ENCODE measurements at regions not wholly inside any gene's neighbourhood (a gene's known extent, or its start where the extent isn't known, plus 50 kb on each side); places are given as distances from the start of the nearest gene placed in this dataset.

- TF ChIP-seq TCF12 (IDR thresholded peaks at IDR 0.05; ENCODE audit: low read depth) = no peak
- no peak for TF ChIP-seq TAF1 (IDR thresholded peaks at IDR 0.05; ENCODE audit: low read depth)
Measured at GRCh38 chr21:19076031-19076430, 672.4 kb upstream of the TMPRSS15 start.

GRCh38 chr21:19109694-19110093 is 706.1 kb upstream of the TMPRSS15 start:
- TF ChIP-seq REST (IDR thresholded peaks at IDR 0.05; ENCODE audit: low read depth) (peak; percentile 76), FOXM1 (IDR thresholded peaks at IDR 0.05; ENCODE audit: borderline replicate concordance, low read depth) (no peak)

GRCh38 chr21:19120591-19120990 is 717.0 kb upstream of the TMPRSS15 start:
- TF ChIP-seq RAD21 (IDR thresholded peaks at IDR 0.05; ENCODE audit: low read depth) = no peak
- TF ChIP-seq USF1 (IDR thresholded peaks at IDR 0.05) = no peak
- no peak for TF ChIP-seq MAX (IDR thresholded peaks at IDR 0.05)
- no peak for TF ChIP-seq EP300 (IDR thresholded peaks at IDR 0.05; ENCODE audit: borderline replicate concordance)
- no peak for TF ChIP-seq YY1 (IDR thresholded peaks at IDR 0.05; ENCODE audit: low read depth)
- TF ChIP-seq CEBPB (IDR thresholded peaks at IDR 0.05) = no peak

GRCh38 chr21:19122356-19122755 is 718.8 kb upstream of the TMPRSS15 start:
- TF ChIP-seq RAD21 (IDR thresholded peaks at IDR 0.05; ENCODE audit: low read depth) = no peak
- no peak for TF ChIP-seq TCF12 (IDR thresholded peaks at IDR 0.05; ENCODE audit: low read depth)
- no peak for TF ChIP-seq CREB1 (IDR thresholded peaks at IDR 0.05; ENCODE audit: low read depth)
- TF ChIP-seq CEBPB (IDR thresholded peaks at IDR 0.05) = no peak
- no peak for TF ChIP-seq USF1 (IDR thresholded peaks at IDR 0.05)
- TF ChIP-seq TEAD4 (IDR thresholded peaks at IDR 0.05) = no peak
- TF ChIP-seq EGR1 (IDR thresholded peaks at IDR 0.05) = no peak
- TF ChIP-seq EP300 (IDR thresholded peaks at IDR 0.05; ENCODE audit: borderline replicate concordance) = no peak
- no peak for TF ChIP-seq MAX (IDR thresholded peaks at IDR 0.05)
- TF ChIP-seq NFIC (IDR thresholded peaks at IDR 0.05) = no peak
- TF ChIP-seq ZBTB7A (IDR thresholded peaks at IDR 0.05; ENCODE audit: low read depth) = no peak
- no peak for TF ChIP-seq TAF1 (IDR thresholded peaks at IDR 0.05; ENCODE audit: low read depth)
- no peak for TF ChIP-seq YY1 (IDR thresholded peaks at IDR 0.05; ENCODE audit: low read depth)
- no peak for TF ChIP-seq REST (IDR thresholded peaks at IDR 0.05; ENCODE audit: low read depth)
- TF ChIP-seq FOXM1 (IDR thresholded peaks at IDR 0.05; ENCODE audit: borderline replicate concordance, low read depth) = no peak

GRCh38 chr21:19123053-19123452 is 719.5 kb upstream of the TMPRSS15 start:
- TF ChIP-seq FOXM1 (IDR thresholded peaks at IDR 0.05; ENCODE audit: borderline replicate concordance, low read depth) = no peak
- TF ChIP-seq NFIC (IDR thresholded peaks at IDR 0.05) = no peak
- TF ChIP-seq CREB1 (IDR thresholded peaks at IDR 0.05; ENCODE audit: low read depth) = no peak
- no peak for TF ChIP-seq EP300 (IDR thresholded peaks at IDR 0.05; ENCODE audit: borderline replicate concordance)
- no peak for TF ChIP-seq RAD21 (IDR thresholded peaks at IDR 0.05; ENCODE audit: low read depth)

GRCh38 chr21:19123525-19123924 is 719.9 kb upstream of the TMPRSS15 start:
- TF ChIP-seq MAX (IDR thresholded peaks at IDR 0.05) = no peak
- no peak for TF ChIP-seq ZBTB7A (IDR thresholded peaks at IDR 0.05; ENCODE audit: low read depth)
- no peak for TF ChIP-seq CREB1 (IDR thresholded peaks at IDR 0.05; ENCODE audit: low read depth)
- no peak for TF ChIP-seq RAD21 (IDR thresholded peaks at IDR 0.05; ENCODE audit: low read depth)
- no peak for TF ChIP-seq FOXM1 (IDR thresholded peaks at IDR 0.05; ENCODE audit: borderline replicate concordance, low read depth)
- no peak for TF ChIP-seq TEAD4 (IDR thresholded peaks at IDR 0.05)

- TF ChIP-seq EP300 (IDR thresholded peaks at IDR 0.05; ENCODE audit: borderline replicate concordance) (no peak), EGR1 (IDR thresholded peaks at IDR 0.05) (no peak), CEBPB (IDR thresholded peaks at IDR 0.05) (no peak), FOXM1 (IDR thresholded peaks at IDR 0.05; ENCODE audit: borderline replicate concordance, low read depth) (no peak), YY1 (IDR thresholded peaks at IDR 0.05; ENCODE audit: low read depth) (no peak), MAX (IDR thresholded peaks at IDR 0.05) (no peak), TEAD4 (IDR thresholded peaks at IDR 0.05) (no peak), CREB1 (IDR thresholded peaks at IDR 0.05; ENCODE audit: low read depth) (no peak)
Measured at GRCh38 chr21:19124691-19125090, 721.1 kb upstream of the TMPRSS15 start.
